Thyroid gland (tissue), 4 donors: ENCODE measurements at regions not wholly inside any gene's neighbourhood (a gene's known extent, or its start where the extent isn't known, plus 50 kb on each side); places are given as distances from the start of the nearest gene placed in this dataset.
A peak's percentile ranks its signal among the peaks of the same experiment; 100 is the strongest.

Source experiments
- CTCF ChIP-seq, 6 experiments: fragments of 200-600 bp in 3 of 6; fragments of 450-650 bp in 3 of 6; sonication (generic) in 3 of 6; IDR thresholded peaks; one replicate each; pipeline ENCODE4 v1.5.1; 2016 to 2019; ENCODE audit warnings: antibody characterized with exemption in 6 of 6, mild to moderate bottlenecking in 2 of 6, inconsistent platforms in 1 of 6, moderate library complexity in 1 of 6
- POLR2A ChIP-seq, 2 donors: fragments of 450-650 bp; IDR thresholded peaks; one replicate each; pipeline ENCODE4 v1.6.1; 2017; ENCODE audit warnings: antibody characterized with exemption in 2 of 2, mild to moderate bottlenecking in 2 of 2, moderate library complexity in 1 of 2

GRCh38 chr10:63720072-63720537 is 198.9 kb downstream of the REEP3 start:
- TF ChIP-seq CTCF (IDR thresholded peaks at IDR 0.05) (peak; percentile 92 to 99 (median 94)), POLR2A (IDR thresholded peaks at IDR 0.05) (no peak)
